Fibroblast of skin of back (primary cell): ENCODE measurements at regions not wholly inside any gene's neighbourhood (a gene's known extent, or its start where the extent isn't known, plus 50 kb on each side); places are given as distances from the start of the nearest gene placed in this dataset.
A peak's percentile ranks its signal among the peaks of the same experiment; 100 is the strongest.
"Not testable (repeated sequence)": the region's sequence is repeated elsewhere in the genome, so short reads cannot be mapped to it uniquely, and the experiment has no call there.

Experiments
- DNase-seq: peaks from one replicate; pipeline ENCODE4 v3.0.0-alpha.2; 2013

DNA sequence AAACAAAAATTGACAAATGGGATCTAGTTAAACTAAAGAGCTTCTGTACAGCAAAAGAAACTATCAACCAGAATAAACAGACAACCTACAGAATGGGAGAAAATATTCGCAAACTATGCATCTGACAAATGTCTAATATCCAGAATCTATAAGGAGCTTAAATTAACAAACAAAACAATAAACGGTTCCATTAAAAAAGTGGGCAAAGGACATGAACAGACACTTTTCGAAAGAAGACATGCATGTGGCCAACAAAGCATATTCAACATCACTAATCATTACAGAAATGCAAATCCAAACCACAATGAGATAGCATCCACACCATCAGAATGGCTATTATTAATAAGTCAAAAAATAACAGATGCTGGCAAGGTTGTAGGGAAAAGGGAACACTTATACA, 50.5 kb upstream of the MED13L start:
- DNase-seq: not testable (repeated sequence)

DNA sequence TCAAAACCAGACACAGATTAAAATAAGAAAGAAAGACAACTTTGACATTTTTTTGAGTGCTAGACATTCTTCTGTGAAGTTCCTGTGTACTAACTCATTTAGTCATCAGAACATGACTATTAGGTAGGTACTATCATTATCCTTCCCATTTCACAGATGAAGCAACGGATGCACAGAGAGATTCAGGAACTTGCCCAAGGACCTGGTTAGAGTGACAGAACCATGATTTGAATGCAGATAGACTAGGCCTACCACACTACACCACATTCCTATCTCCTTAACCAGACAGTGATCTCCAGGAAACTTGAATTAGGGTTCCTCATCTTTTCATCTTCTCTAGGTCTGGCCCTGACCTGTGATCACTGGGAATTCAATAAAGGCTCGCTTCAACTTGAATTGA, 54.4 kb upstream of the MED13L start:
- DNase-seq: no peak

DNA sequence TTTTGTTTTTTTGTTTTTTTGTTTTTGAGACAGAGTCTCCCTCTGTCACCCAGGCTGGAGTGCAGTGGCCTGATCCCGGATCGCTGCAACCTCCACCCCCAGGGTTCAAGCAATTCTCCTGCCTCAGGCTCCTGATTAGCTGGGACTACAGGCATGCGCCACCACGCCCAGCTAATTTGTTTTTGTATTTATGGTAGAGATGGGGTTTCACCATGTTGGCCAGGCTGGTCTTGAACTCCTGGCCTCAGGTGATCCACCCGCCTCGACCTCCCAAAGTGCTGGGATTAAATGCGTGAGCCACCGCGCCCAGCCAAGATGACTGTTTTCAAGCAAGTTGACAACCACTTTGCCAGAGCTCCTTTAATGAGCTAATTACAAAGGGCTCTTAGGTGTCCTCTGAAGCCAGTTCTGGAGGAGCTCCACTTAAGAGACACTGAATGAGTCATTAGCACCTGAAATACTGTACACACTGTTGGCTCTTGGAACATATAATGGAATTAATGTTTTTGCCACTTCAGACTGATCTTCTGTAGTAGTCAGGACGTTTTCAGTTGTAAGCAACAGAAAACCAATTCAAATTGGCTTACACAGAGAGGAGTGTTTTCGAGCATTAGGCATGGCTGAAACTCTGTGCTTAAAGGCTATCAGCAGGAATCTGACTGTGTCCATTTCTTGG, 55.4 kb upstream of the MED13L start:
- no peak for DNase-seq

DNA sequence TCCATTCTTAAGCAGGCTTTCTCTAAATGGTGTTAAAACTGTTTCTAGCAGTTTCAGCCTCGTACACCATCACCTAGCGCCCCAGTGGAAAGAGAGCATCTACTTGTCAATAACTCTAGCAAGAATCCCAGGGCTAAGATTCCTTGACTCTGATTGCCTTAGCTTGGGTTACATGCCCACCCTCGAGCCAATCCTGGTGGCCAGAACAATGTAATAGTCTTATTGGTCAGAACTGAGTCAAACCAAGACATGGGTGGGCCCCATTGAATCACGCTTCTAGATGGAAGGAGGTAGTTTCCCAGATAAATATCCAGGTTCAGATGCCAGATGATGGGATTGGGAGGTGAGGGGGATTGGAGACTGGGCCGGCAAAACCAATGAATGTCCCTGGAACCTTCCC, 55.9 kb upstream of the MED13L start:
- no peak for DNase-seq

DNA sequence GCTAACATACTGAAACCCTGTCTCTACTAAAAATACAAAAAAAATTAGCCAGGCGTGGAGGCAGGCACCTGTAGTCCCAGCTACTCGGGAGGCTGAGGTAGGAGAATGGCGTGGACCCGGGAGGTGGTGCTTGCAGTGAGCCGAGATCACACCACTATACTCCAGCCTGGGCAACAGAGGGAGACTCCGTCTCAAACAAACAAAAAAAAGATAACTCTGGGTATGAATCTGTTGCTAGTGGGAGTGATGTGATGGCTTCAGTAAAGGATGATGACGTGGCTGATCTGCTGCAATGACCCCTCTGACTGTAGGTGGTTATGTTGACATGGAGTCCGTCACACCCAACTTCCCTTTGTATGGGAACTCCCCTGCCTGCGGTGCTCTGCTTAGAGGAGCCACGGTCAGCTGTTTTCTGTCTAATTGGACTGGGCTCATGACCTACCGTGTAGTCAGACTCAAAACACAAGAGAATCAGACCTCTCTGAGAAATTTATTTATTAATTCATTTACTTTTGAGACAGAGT, 59.1 kb upstream of the MED13L start:
- no peak for DNase-seq

DNA sequence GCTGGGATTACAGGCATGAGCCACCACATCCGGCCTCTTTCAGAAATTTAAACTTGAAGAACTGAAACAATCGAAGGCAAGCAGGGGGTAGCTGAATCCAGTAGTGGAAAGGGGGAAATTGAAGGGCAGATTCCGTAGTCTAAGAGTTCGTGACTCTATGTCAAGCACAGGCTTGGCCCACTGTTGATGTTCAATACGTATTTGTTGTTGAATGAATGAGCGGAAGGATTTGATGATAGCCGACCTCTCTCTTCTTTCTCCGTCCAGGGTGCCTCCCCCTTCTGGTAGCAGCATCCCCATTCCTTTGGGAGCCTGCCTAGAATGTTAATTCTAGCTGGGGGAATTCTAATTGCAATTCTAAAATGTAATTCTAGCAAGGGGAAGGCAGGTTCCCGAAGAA, 59.8 kb upstream of the MED13L start:
- no peak for DNase-seq

DNA sequence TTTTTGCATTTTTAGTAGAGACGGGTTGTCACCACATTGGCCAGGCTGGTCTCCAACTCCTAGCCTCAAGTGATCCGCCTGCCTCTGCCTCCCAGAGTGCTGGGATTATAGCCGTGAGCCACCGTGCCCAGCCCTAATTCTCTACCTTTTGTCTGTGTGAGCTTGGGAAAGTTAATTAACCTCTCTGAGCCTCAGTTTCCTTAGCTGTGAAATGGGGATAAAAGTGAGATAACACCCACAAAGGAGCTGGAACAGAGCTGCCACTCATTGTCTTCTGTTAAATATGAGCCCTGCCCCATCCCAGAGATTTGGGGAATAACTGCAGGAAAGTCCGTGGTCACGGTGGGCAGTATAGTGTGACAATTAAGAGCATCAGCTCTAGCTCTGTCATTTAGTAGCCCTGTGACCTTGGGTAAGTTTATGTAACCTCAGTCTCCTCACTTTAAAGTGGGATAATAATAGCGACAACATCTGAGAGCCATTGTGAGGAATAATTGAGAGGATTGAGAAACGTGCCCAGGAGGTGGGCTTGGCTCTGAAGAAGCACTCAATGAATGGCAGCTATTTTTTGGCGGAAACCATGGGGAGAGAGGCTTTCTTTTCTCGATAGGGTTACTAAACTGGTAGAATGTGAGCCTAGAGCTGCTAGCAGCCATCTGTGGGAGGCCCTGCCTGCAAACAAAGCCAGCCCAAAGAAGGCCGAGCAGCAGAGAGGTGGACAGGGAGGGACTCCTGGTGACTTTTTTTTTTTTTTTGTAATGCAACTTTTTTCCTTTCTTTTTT, 60.8 kb upstream of the MED13L start:
- DNase-seq: no peak

DNA sequence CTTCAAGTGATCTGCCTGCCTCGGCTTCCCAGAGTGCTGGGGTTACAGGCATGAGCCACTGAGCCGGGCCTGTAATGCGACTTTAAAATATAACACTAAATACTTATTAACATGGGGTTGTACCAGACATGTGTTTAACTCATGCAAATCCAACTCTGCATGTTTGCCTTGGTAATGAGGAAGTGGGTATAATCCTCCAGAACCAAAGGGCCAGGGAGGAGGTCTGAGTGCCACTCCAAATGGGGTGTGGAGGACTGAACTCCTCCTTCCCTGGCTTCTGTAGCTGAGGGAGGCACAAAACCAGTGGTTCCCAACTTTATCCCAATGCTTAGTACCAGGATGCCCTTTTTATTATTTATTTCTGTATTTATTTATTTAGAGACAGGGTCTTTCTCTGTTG, 61.6 kb upstream of the MED13L start:
- no peak for DNase-seq

DNA sequence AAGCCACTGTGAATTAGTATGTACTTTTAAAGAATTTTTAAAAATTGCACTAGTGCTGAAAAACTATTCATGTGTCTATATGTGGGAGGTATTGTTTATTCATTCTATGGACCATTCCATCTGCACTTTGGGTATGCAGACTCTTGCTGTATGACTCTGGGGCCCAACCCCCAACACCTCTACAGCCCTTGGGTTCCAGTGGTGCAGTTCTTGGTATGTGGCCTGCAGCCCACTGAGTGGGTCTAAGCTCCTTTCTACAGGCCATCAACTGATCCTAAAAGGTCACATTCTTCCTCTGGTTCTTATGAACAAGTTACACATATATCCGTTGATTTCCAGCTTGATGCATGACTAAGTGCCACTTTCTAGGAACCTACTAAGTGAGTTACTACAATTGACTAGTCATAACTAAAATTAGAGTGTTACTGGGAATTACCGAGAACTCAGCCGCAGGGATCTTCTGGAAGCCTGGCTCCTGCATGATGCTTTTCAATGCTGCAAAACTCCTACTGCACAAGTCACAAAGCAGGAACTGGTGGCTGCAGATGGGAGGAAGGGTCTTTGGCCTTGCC, 62.4 kb upstream of the MED13L start:
- peak; percentile 32 for DNase-seq

DNA sequence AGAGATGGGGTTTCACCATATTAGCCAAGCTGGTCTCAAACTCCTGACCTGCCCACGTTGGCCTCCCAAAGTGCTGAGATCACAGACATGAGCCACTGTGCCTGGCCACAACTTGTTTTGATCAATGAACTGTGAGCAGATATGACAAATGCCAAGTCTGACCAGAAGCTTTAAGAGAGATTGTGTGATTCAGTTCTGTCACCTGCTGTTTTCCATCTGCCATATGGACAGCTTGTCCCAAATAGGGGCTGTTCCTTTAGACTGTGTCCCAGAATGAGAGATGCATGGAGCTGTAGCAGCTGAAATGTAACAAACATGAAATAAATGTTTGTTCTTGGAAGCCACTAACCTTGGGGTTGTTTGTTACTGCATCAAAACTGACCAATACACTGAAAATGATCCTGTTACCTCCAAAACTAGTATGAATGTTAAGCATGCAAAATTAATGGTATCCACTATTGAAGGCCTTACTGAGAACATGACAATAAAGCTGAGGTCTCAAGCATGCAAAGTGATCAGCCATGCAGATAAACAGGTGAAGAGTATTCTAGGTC, 65.9 kb upstream of the MED13L start:
- DNase-seq: no peak

DNA sequence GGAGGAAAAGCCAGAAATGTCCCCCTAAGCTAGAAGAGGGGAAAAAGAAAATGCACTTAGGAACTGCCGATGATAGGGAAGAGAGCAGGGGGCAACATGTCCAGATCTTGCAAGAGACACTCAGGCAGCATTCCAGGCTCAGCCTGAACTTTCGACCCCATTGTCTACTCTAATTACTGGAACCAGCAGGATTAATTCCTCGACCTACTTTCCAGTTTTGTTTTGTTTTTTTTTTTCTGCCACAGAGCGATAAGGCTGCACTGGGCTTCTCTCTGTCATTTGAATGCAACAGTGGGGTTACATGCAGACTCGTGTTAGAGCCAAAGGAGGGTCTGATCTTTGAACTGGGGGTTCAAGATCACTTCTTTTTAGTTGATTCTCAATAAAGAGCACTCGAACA, 68.7 kb upstream of the MED13L start:
- peak; percentile 45 for DNase-seq

DNA sequence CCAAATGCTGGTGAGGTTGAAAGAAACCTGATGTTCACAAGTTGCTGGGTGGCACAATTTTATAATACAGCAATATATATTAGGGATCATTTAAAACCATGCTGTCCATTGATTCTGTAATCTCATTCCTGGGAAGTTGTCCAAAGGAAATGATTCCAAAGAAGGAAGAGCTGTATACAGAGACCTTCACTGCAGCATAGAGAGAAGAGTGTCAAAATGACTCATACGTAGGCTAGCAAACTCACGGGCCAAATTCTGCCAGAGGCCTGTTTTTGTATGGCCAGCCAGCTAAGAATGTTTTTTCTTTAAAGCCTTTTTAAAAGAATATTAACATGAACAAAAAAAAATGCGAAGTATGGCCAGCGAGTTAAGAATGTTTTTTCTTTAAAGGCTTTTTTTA, 69.2 kb upstream of the MED13L start:
- DNase-seq: peak; percentile 96

DNA sequence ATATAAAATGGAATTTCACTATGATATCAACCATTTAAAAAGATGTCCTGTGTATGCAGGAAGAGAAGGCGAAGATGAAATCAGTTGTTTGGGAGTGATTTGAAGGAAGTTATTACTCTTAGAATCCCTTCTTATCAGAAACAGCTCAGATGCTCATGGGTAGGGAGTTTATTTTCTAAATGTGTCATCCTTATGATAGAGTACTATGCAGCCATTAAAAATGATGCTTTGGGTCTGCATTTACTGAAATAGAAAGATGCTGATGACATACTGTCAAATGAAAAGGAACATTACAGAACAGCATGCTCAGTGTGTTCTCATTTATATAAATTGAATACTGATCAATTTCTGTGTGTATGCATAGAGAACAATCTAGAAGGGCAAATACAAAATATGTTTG, 69.8 kb upstream of the MED13L start:
- no peak for DNase-seq

DNA sequence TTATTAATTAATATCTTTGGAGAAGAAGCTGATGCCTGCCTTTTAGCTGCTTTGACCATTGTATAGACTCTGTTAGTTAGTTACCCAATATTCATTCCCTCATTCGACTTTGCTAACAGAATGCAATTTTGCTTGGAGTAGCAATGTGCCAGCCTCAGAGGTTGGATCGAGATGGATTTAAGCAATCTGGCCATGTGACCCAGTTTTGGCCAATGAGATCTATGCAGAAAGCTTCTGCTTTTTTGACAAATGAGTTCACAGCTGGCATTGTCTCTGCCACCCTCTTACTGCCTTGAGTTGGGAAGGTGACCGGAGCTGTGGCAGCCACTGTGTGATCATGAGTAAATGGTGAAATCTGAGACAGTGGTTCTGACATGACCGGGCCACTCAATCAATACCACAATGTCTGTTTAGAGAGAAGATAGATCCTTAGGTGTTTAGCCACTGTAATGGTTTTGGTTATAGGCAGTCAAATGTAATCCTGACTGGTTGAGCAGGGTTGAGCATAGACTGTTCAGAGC, 74.9 kb upstream of the MED13L start:
- no peak for DNase-seq

DNA sequence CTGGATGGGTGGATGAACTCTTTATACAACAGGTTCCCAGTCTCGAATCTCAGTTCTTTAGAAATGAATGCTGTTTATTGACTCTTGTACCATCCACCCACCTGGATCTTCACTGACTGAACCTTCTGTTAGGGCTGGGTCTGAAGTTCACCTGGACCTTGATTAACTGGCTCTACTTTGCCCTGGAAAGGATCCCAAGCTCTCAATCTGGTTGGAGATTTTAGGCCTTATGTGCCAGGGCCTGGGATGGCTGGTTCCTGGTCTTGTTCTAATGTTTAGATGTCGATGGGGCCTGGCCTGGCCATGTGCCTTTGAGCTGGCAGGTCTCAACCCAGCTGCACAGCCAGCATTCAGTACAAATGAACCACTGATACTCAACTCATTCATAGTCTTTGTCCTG, 76.5 kb upstream of the MED13L start:
- no peak for DNase-seq

DNA sequence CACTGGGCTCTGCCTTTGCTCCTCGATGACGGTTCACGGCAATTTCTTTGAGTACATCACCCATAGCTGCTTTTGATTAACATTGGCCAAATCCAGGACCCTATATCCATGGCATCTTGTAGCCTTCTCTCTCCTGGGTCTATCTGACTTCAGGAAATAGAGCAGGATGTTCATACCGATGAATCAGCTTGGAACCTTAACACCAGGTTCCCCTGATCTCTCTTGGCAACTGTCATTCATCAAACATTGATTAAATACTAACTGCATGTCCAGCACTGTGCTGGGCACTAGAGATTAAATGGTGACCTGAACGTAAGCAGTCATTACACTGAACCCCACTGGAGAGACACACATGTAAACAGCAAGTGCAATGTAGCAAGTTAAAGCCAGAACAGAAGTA, 77.0 kb upstream of the MED13L start:
- no peak for DNase-seq

DNA sequence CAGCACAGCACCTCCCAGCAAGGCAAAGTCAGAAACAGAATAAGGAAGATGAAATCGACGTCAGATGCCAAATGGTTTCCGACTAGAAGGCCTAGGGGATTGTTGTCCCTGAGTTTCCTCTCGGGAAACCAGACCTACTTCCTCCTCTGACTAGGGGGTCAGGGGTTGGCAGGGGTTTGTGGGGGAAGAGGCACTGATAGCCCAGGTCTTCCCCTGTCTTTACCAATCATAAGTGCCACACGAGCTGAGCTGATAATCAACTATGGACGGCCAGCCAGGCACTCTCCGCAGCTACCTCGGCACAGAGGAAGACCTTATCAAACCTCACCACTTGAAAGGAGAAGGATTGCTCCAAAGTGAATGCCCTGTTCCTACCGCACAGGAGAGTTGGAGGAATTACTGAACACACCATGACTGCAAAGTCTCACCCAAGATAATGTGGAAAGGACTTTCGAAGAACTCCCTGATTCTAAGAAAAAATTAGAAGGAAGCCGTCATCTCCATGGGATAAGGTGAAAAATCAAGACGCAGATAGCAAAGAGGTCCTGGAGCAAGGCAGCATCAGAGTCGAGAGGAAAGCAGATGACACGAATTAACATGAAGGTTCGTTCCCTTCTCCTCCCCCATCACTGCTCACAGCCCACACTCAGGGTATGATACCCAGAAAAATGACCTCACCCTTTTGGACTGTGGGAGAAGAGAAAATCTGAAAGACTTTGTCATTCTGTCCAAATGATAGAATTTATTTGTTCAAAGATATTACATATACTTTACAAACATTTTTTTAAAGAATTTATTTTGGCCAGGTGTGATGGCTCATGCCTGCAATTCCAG, 77.7 kb upstream of the MED13L start:
- no peak for DNase-seq

DNA sequence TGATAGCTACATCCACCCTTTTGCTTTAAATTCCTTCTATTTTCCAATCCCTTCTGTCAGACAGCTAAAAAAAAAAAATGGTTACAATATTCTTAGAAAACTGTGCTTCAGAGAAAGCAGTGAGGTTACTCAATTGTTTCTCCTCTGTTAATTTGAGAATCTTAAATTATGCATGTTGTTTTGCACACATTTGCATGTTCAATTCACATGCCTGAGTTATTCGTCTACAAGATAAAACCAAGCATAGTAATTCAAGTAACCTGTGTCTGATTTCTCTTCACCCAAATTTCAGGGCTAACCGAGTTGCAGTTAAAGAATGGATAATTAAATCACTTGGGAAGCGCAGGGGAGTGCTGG, 81.0 kb upstream of the MED13L start:
- no peak for DNase-seq

DNA sequence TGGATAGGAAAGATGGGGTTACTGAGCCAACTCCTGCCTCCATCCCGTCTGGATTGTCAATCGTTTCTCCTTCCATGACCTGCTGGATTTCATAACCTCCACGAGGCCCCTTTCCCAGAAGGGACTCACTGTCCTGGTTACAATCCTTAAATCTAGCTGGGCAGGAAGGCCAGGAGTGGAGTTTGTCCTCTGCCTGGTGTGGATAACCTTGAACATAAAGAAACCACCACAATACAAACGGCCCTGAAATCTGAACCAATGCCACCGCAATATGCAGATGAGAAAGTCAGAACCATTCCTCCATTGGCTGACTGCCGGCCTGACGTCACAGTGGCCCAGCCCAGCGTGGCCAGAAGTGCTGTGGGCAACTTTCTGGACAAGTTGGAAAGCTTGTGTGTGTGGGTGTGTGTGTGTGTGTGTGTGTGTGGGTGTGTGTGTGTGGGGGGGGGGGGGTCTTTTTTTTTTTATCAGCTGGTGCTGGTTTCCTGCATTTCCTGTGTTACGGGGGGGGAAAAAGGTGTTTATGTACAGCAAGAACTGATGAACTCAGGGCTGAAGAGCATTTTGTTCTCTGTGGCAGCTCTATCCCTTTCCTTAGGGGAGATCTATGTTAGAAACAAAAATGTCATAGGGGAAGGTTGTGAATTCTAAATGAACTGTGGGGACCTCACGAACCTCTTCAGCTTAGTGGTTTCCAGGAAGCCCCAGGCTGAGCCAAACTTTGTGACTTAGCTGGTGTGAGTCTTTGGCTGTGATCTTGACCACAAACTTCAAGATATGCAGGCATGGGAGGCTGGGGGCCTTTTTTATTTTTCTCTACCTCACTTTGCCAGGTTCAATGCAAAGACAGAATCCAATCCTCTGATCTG, 81.6 kb upstream of the MED13L start:
- peak; percentile 95 for DNase-seq

DNA sequence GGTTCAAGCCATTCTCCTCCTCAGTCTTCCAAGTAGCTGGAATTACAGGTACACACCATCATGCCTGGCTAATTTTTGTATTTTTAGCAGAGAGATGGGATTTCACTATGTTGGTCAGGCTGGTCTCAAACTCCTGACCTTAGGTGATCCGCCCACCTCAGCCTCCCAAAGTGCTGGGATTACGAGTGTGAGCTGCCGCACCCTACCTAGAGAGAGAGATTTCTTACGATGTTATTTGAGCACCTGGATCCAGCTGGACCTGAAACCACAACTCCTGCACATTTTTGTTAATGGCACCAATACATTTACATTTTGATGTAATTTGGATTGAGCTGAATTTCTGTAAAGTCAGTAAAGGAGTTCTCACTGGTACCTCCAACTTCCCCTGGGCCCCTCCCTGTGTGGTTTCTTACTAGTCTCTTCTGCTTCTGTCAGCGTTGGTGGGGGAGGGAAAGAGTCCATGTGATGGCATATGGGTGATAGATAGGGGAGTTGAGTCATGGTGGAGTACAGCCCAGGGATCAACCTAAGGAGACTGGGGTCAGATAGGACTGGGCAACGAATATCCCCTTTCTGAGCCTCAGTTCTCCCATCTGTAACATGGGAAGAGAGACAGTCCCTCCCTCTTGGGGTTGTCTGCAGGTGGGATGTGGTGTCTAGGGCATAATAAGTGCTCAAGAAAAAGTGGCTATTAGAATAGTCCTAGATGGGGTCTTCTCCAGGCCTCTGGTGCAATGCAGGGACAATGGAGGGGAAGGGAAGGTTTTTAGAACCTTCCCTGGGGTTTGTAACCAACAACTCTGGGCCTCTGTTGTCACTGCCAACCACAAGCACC, 83.3 kb upstream of the MED13L start:
- DNase-seq: no peak
